ENCODE measurements at regions not wholly inside any gene's neighbourhood (a gene's known extent, or its start where the extent isn't known, plus 50 kb on each side); places are given as distances from the start of the nearest gene placed in this dataset.
A peak's percentile ranks its signal among the peaks of the same experiment; 100 is the strongest.
"Not testable (repeated sequence)": the region's sequence is repeated elsewhere in the genome, so short reads cannot be mapped to it uniquely, and the experiment has no call there.

GRCh38 chr1:229710746-229711145 is 84.7 kb downstream of the URB2 start:
- no peak for DNase-seq (ENCODE audit: low read depth)

GRCh38 chr1:229714306-229714705 is 88.3 kb downstream of the URB2 start:
- DNase-seq (ENCODE audit: low read depth) = no peak

- DNase-seq (ENCODE audit: low read depth) = peak; percentile 22
These were observed 89.0 kb downstream of the URB2 start for GRCh38 chr1:229714964-229715603.

GRCh38 chr1:229716069-229716468 is 90.0 kb downstream of the URB2 start:
- DNase-seq (ENCODE audit: low read depth) = no peak

GRCh38 chr1:229716704-229717103 is 90.7 kb downstream of the URB2 start:
- DNase-seq (ENCODE audit: low read depth) = no peak

GRCh38 chr1:229717786-229718576 is 91.9 kb downstream of the URB2 start:
- DNase-seq (ENCODE audit: low read depth) = no peak

- no peak for DNase-seq (ENCODE audit: low read depth)
These were observed 100.0 kb downstream of the URB2 start for GRCh38 chr1:229726061-229726460.

- DNase-seq (ENCODE audit: low read depth) = no peak
These were observed 103.9 kb downstream of the URB2 start for GRCh38 chr1:229729916-229730315.

- no peak for DNase-seq (ENCODE audit: low read depth)
These were observed 104.5 kb downstream of the URB2 start for GRCh38 chr1:229730573-229730972.

- no peak for DNase-seq (ENCODE audit: low read depth)
These were observed 106.0 kb downstream of the URB2 start for GRCh38 chr1:229732061-229732460.

GRCh38 chr1:229736376-229736775 is 110.3 kb downstream of the URB2 start:
- DNase-seq (ENCODE audit: low read depth) = no peak

- not testable (repeated sequence) for DNase-seq (ENCODE audit: low read depth)
These were observed 116.6 kb downstream of the URB2 start for GRCh38 chr1:229742614-229743013.

GRCh38 chr1:229749992-229750391 is 123.9 kb downstream of the URB2 start:
- DNase-seq (ENCODE audit: low read depth) = no peak

- no peak for DNase-seq (ENCODE audit: low read depth)
These were observed 125.6 kb downstream of the URB2 start for GRCh38 chr1:229751610-229752009.

- no peak for DNase-seq (ENCODE audit: low read depth)
These were observed 126.6 kb downstream of the URB2 start for GRCh38 chr1:229752679-229753078.

- DNase-seq (ENCODE audit: low read depth) = no peak
These were observed 127.9 kb downstream of the URB2 start for GRCh38 chr1:229753764-229754551.

GRCh38 chr1:229756666-229757065 is 130.6 kb downstream of the URB2 start:
- no peak for DNase-seq (ENCODE audit: low read depth)

- no peak for DNase-seq (ENCODE audit: low read depth)
These were observed 131.2 kb downstream of the URB2 start for GRCh38 chr1:229757226-229757625.

- no peak for DNase-seq (ENCODE audit: low read depth)
These were observed 132.3 kb downstream of the URB2 start for GRCh38 chr1:229758101-229759036.

- no peak for DNase-seq (ENCODE audit: low read depth)
These were observed 133.0 kb downstream of the URB2 start for GRCh38 chr1:229759037-229759435.

GRCh38 chr1:229759586-229759985 is 133.5 kb downstream of the URB2 start:
- DNase-seq (ENCODE audit: low read depth) = no peak
